ENCODE measurements at regions not wholly inside any gene's neighbourhood (a gene's known extent, or its start where the extent isn't known, plus 50 kb on each side); places are given as distances from the start of the nearest gene placed in this dataset.

DNA sequence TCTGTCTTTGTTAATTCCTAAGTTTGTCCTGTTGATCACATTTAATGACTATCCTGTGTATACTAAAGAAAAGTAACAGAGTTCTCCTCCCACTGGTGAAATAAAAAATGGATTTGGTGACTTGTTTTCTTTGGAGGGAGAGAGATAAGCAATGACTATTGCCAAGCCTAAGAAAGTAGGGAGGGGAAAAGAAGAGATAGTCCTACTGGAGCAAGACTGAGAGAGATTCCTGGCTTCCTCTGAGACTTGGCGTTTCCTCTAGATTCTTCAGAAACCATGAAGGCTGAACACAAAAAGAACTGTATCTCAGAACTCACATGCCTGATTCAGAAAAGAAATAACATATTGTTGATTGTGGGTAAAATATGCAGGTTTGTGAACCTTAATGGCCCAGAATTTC, 406.5 kb downstream of the FOXO1 start:
- TF ChIP-seq ZFX (IDR thresholded peaks at IDR 0.05): no peak
- TF ChIP-seq, protein P1, sequence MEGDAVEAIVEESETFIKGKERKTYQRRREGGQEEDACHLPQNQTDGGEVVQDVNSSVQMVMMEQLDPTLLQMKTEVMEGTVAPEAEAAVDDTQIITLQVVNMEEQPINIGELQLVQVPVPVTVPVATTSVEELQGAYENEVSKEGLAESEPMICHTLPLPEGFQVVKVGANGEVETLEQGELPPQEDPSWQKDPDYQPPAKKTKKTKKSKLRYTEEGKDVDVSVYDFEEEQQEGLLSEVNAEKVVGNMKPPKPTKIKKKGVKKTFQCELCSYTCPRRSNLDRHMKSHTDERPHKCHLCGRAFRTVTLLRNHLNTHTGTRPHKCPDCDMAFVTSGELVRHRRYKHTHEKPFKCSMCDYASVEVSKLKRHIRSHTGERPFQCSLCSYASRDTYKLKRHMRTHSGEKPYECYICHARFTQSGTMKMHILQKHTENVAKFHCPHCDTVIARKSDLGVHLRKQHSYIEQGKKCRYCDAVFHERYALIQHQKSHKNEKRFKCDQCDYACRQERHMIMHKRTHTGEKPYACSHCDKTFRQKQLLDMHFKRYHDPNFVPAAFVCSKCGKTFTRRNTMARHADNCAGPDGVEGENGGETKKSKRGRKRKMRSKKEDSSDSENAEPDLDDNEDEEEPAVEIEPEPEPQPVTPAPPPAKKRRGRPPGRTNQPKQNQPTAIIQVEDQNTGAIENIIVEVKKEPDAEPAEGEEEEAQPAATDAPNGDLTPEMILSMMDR (conservative IDR thresholded peaks at IDR 0.05): no peak
- no peak overlapping the region for H3K27ac ChIP-seq

GRCh38 chr13:40261336-40261735, 405.1 kb downstream of the FOXO1 start:
- TF ChIP-seq ZFX (IDR thresholded peaks at IDR 0.05): no peak
- TF ChIP-seq, protein P1 (conservative IDR thresholded peaks at IDR 0.05): no peak
- H3K27ac ChIP-seq: no peak overlapping the region

DNA sequence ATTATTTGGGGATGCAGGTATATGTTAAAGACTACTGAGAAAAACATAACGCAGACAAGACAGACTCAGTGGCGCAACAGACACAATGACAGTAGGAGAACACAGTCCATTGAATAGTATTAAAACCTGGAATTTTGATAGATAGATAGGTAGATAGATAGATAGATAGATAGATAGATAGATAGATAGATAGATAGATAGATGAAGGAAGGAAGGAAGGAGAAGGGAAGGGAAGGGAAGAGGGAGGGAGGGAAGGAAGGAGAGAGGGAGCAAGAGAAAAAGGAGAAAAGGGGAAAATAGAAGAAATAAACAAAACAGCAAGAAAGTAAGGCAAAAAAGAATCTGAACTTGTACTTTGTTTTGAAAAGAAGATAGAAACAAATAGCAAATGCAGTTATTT, 404.5 kb downstream of the FOXO1 start:
- TF ChIP-seq, protein P1 (conservative IDR thresholded peaks at IDR 0.05): no peak
- TF ChIP-seq ZFX (IDR thresholded peaks at IDR 0.05): no peak
- no peak overlapping the region for H3K27ac ChIP-seq

DNA sequence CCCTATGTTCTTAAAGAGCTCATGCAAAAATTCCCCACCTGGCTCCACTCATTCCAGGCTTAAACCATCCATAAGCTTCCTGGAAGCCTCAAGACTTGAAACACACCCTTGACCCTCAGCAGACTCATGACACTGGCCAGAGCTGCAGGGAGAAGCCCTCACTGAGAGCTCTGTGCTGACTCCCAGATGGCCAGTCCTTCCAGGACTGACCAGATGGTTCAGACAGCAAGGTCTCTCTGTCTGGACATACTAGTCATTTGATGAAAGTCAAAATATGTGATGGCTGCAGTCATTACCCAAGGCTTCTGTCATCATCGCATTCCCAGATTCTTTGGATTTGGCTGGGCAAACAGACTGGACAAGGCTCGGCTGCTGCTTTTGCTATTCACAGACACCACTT, 397.4 kb downstream of the FOXO1 start:
- H3K27ac ChIP-seq: no peak overlapping the region
- TF ChIP-seq ZFX (IDR thresholded peaks at IDR 0.05): no peak
- TF ChIP-seq, protein P1 (conservative IDR thresholded peaks at IDR 0.05): no peak

- no peak overlapping the region for H3K27ac ChIP-seq
Observed at GRCh38 chr13:40270726-40271125, 395.7 kb downstream of the FOXO1 start.

GRCh38 chr13:40271271-40271885, 395.1 kb downstream of the FOXO1 start:
- no peak overlapping the region for H3K27ac ChIP-seq
- TF ChIP-seq, protein P1 (conservative IDR thresholded peaks at IDR 0.05): no peak
- no peak for TF ChIP-seq ZFX (IDR thresholded peaks at IDR 0.05)

More at GRCh38 chr13:40270726-40271125, 395.7 kb downstream of the FOXO1 start:
- no peak for TF ChIP-seq ZFX (IDR thresholded peaks at IDR 0.05)
- TF ChIP-seq, protein P1 (conservative IDR thresholded peaks at IDR 0.05): no peak

GRCh38 chr13:40271931-40272775, 394.3 kb downstream of the FOXO1 start:
- H3K27ac ChIP-seq: no peak overlapping the region
- no peak for TF ChIP-seq ZFX (IDR thresholded peaks at IDR 0.05)
- TF ChIP-seq, protein P1 (conservative IDR thresholded peaks at IDR 0.05): no peak

Data from C4-2B (cell line).